ENCODE measurements at regions not wholly inside any gene's neighbourhood (a gene's known extent, or its start where the extent isn't known, plus 50 kb on each side); places are given as distances from the start of the nearest gene placed in this dataset.

GRCh38 chr2:181140928-181141327 lies 160.5 kb downstream of the UBE2E3 start:
- no peak overlapping the region for H3K27ac ChIP-seq
- no peaks in the 10 kb centered on the region for H3K27me3 ChIP-seq
- no peaks in the 10 kb centered on the region for H3K4me1 ChIP-seq
- no peak for TF ChIP-seq CTCF (IDR thresholded peaks at IDR 0.05)
- intact Hi-C loops (cut with DNase I) = no loop called here
- H3K36me3 ChIP-seq = no peaks in the 10 kb centered on the region
- H3K9me3 ChIP-seq = no peaks in the 10 kb centered on the region
- H3K4me3 ChIP-seq = no peak overlapping the region
- DNase-seq (ENCODE audit: low spot score in 2 of 2) = no peak

GRCh38 chr2:181141676-181142075 lies 161.3 kb downstream of the UBE2E3 start:
- TF ChIP-seq CTCF (IDR thresholded peaks at IDR 0.05) = no peak
- H3K27ac ChIP-seq = no peak overlapping the region
- no peaks in the 10 kb centered on the region for H3K9me3 ChIP-seq
- intact Hi-C loops (cut with DNase I) = no loop called here
- DNase-seq (ENCODE audit: low spot score in 2 of 2) = no peak
- H3K36me3 ChIP-seq = no peaks in the 10 kb centered on the region
- H3K4me3 ChIP-seq = no peak overlapping the region
- H3K4me1 ChIP-seq = no peaks in the 10 kb centered on the region
- H3K27me3 ChIP-seq = no peaks in the 10 kb centered on the region

GRCh38 chr2:181142514-181142913 lies 162.1 kb downstream of the UBE2E3 start:
- intact Hi-C loops (cut with DNase I) = no loop called here
- H3K4me1 ChIP-seq = no peaks in the 10 kb centered on the region
- TF ChIP-seq CTCF (IDR thresholded peaks at IDR 0.05) = no peak

GRCh38 chr2:181143790-181144300 lies 163.4 kb downstream of the UBE2E3 start:
- intact Hi-C loops (cut with DNase I) = no loop called here
- no peak for TF ChIP-seq CTCF (IDR thresholded peaks at IDR 0.05)

More at GRCh38 chr2:181142514-181142913, 162.1 kb downstream of the UBE2E3 start:
- Histone ChIP-seq H3K9me3 (no peaks in the 10 kb centered on the region), H3K4me3 (no peak overlapping the region), H3K36me3 (no peaks in the 10 kb centered on the region), H3K27ac (no peak overlapping the region), H3K27me3 (no peaks in the 10 kb centered on the region)
- no peak for DNase-seq (ENCODE audit: low spot score in 2 of 2)

GRCh38 chr2:181145645-181146044 lies 165.2 kb downstream of the UBE2E3 start:
- H3K9me3 ChIP-seq = no peaks in the 10 kb centered on the region
- no peaks in the 10 kb centered on the region for H3K27me3 ChIP-seq
- no peak for DNase-seq (ENCODE audit: low spot score in 2 of 2)
- no peak overlapping the region for H3K4me3 ChIP-seq
- H3K4me1 ChIP-seq = no peaks in the 10 kb centered on the region
- TF ChIP-seq CTCF (IDR thresholded peaks at IDR 0.05) = no peak
- no peaks in the 10 kb centered on the region for H3K36me3 ChIP-seq
- intact Hi-C loops (cut with DNase I) = no loop called here
- no peak overlapping the region for H3K27ac ChIP-seq

More at GRCh38 chr2:181143790-181144300, 163.4 kb downstream of the UBE2E3 start:
- Histone ChIP-seq H3K27ac (no peak overlapping the region), H3K27me3 (no peaks in the 10 kb centered on the region), H3K4me3 (no peak overlapping the region), H3K9me3 (no peaks in the 10 kb centered on the region), H3K4me1 (no peaks in the 10 kb centered on the region), H3K36me3 (no peaks in the 10 kb centered on the region)
- DNase-seq (ENCODE audit: low spot score in 2 of 2) = no peak

GRCh38 chr2:181146171-181146570 lies 165.8 kb downstream of the UBE2E3 start:
- Histone ChIP-seq H3K27me3 (no peaks in the 10 kb centered on the region), H3K36me3 (no peaks in the 10 kb centered on the region), H3K4me1 (no peaks in the 10 kb centered on the region), H3K27ac (no peak overlapping the region), H3K9me3 (no peaks in the 10 kb centered on the region), H3K4me3 (no peak overlapping the region)
- no peak for TF ChIP-seq CTCF (IDR thresholded peaks at IDR 0.05)
- no peak for DNase-seq (ENCODE audit: low spot score in 2 of 2)
- intact Hi-C loops (cut with DNase I) = no loop called here

Measured in ascending aorta (tissue), 2 donors.